K562 (cell line): ENCODE measurements at regions not wholly inside any gene's neighbourhood (a gene's known extent, or its start where the extent isn't known, plus 50 kb on each side); places are given as distances from the start of the nearest gene placed in this dataset.

Experiments used
- ARID2 ChIP-seq: fragments of 450-650 bp; IDR thresholded peaks from 2 replicates; pipeline ENCODE4 v1.6.1; 2017; ENCODE audit warnings: antibody characterized with exemption, mild to moderate bottlenecking
- FOXA1 ChIP-seq: fragments of 450-650 bp; IDR thresholded peaks from 2 replicates; pipeline ENCODE4 v1.6.1; 2016; ENCODE audit warnings: mild to moderate bottlenecking, borderline replicate concordance
- SMC3 ChIP-seq: conservative IDR thresholded peaks from 2 replicates; pipeline ENCODE4 v1.6.1; 2011; ENCODE audit warnings: low read depth, low read length, improper control_type of control experiment; ENCODE audit not compliant: insufficient read depth
- STAG1 ChIP-seq: sonication (generic); formaldehyde crosslinking; IDR thresholded peaks from 2 replicates; pipeline ENCODE4 v1.5.0; 2020; ENCODE audit warnings: missing genetic modification reagents, borderline replicate concordance
- ZNF263 ChIP-seq: sonication (generic); formaldehyde crosslinking; IDR thresholded peaks from 2 replicates; pipeline ENCODE4 v1.8.0; 2022; ENCODE audit warnings: mild to moderate bottlenecking, missing genetic modification reagents, borderline replicate concordance
- TF ChIP-seq, protein P1 (sequence below): IDR thresholded peaks from 2 replicates; pipeline ENCODE4 v1.6.1; 2011; ENCODE audit warnings: borderline replicate concordance, low read depth, mild to moderate bottlenecking, moderate library complexity, low read length; ENCODE audit not compliant: insufficient read depth, poor library complexity, severe bottlenecking
- TF ChIP-seq, protein P2 (sequence below): fragments of 450-650 bp; IDR thresholded peaks from 2 replicates; pipeline ENCODE4 v1.6.1; 2016; ENCODE audit warnings: mild to moderate bottlenecking, moderate library complexity
- TF ChIP-seq, protein P3 (sequence below): fragments of 150-350 bp; conservative IDR thresholded peaks from 2 replicates; pipeline ENCODE4 v1.6.1; 2014; ENCODE audit warnings: low read length
- TF ChIP-seq, protein P4 (sequence below): fragments of 450-650 bp; formaldehyde crosslinking; IDR thresholded peaks from 2 replicates; pipeline ENCODE4 v1.4.0; 2020; ENCODE audit warnings: mild to moderate bottlenecking, moderate library complexity

DNA sequence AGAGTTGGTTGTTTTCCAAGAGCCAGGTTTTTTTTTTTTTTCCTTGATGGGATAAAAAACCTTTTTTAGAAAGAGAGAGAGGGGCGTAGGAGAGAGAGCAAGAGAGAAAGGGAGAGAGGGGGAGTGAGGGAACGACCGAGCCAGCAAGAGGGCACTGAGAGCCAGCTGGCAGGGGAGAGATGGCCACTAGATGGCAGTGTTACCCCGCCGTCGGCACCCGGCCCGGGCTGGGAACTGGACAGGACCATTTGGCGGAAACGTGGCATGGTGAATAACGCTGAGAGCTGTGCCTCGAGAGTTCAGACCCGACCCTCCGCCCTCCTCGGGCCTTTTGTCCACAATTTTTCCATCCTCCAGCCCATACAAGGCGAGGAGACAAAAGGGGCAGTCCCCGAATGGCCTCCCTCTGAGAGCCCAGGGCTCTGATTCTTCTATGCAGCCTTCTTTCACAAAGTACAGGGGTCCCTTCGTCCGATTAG, 286.7 kb upstream of the VRK2 start (continued):
- TF ChIP-seq, protein P1, sequence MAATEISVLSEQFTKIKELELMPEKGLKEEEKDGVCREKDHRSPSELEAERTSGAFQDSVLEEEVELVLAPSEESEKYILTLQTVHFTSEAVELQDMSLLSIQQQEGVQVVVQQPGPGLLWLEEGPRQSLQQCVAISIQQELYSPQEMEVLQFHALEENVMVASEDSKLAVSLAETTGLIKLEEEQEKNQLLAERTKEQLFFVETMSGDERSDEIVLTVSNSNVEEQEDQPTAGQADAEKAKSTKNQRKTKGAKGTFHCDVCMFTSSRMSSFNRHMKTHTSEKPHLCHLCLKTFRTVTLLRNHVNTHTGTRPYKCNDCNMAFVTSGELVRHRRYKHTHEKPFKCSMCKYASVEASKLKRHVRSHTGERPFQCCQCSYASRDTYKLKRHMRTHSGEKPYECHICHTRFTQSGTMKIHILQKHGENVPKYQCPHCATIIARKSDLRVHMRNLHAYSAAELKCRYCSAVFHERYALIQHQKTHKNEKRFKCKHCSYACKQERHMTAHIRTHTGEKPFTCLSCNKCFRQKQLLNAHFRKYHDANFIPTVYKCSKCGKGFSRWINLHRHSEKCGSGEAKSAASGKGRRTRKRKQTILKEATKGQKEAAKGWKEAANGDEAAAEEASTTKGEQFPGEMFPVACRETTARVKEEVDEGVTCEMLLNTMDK: peak; percentile 3
- TF ChIP-seq, protein P2, sequence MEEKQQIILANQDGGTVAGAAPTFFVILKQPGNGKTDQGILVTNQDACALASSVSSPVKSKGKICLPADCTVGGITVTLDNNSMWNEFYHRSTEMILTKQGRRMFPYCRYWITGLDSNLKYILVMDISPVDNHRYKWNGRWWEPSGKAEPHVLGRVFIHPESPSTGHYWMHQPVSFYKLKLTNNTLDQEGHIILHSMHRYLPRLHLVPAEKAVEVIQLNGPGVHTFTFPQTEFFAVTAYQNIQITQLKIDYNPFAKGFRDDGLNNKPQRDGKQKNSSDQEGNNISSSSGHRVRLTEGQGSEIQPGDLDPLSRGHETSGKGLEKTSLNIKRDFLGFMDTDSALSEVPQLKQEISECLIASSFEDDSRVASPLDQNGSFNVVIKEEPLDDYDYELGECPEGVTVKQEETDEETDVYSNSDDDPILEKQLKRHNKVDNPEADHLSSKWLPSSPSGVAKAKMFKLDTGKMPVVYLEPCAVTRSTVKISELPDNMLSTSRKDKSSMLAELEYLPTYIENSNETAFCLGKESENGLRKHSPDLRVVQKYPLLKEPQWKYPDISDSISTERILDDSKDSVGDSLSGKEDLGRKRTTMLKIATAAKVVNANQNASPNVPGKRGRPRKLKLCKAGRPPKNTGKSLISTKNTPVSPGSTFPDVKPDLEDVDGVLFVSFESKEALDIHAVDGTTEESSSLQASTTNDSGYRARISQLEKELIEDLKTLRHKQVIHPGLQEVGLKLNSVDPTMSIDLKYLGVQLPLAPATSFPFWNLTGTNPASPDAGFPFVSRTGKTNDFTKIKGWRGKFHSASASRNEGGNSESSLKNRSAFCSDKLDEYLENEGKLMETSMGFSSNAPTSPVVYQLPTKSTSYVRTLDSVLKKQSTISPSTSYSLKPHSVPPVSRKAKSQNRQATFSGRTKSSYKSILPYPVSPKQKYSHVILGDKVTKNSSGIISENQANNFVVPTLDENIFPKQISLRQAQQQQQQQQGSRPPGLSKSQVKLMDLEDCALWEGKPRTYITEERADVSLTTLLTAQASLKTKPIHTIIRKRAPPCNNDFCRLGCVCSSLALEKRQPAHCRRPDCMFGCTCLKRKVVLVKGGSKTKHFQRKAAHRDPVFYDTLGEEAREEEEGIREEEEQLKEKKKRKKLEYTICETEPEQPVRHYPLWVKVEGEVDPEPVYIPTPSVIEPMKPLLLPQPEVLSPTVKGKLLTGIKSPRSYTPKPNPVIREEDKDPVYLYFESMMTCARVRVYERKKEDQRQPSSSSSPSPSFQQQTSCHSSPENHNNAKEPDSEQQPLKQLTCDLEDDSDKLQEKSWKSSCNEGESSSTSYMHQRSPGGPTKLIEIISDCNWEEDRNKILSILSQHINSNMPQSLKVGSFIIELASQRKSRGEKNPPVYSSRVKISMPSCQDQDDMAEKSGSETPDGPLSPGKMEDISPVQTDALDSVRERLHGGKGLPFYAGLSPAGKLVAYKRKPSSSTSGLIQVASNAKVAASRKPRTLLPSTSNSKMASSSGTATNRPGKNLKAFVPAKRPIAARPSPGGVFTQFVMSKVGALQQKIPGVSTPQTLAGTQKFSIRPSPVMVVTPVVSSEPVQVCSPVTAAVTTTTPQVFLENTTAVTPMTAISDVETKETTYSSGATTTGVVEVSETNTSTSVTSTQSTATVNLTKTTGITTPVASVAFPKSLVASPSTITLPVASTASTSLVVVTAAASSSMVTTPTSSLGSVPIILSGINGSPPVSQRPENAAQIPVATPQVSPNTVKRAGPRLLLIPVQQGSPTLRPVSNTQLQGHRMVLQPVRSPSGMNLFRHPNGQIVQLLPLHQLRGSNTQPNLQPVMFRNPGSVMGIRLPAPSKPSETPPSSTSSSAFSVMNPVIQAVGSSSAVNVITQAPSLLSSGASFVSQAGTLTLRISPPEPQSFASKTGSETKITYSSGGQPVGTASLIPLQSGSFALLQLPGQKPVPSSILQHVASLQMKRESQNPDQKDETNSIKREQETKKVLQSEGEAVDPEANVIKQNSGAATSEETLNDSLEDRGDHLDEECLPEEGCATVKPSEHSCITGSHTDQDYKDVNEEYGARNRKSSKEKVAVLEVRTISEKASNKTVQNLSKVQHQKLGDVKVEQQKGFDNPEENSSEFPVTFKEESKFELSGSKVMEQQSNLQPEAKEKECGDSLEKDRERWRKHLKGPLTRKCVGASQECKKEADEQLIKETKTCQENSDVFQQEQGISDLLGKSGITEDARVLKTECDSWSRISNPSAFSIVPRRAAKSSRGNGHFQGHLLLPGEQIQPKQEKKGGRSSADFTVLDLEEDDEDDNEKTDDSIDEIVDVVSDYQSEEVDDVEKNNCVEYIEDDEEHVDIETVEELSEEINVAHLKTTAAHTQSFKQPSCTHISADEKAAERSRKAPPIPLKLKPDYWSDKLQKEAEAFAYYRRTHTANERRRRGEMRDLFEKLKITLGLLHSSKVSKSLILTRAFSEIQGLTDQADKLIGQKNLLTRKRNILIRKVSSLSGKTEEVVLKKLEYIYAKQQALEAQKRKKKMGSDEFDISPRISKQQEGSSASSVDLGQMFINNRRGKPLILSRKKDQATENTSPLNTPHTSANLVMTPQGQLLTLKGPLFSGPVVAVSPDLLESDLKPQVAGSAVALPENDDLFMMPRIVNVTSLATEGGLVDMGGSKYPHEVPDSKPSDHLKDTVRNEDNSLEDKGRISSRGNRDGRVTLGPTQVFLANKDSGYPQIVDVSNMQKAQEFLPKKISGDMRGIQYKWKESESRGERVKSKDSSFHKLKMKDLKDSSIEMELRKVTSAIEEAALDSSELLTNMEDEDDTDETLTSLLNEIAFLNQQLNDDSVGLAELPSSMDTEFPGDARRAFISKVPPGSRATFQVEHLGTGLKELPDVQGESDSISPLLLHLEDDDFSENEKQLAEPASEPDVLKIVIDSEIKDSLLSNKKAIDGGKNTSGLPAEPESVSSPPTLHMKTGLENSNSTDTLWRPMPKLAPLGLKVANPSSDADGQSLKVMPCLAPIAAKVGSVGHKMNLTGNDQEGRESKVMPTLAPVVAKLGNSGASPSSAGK: peak; percentile 33
- TF ChIP-seq ARID2: peak; percentile 54; the same call in 1 of the 2 replicates
- TF ChIP-seq ZNF263 (CRISPR knock-in tag): no peak
- TF ChIP-seq, protein P3, sequence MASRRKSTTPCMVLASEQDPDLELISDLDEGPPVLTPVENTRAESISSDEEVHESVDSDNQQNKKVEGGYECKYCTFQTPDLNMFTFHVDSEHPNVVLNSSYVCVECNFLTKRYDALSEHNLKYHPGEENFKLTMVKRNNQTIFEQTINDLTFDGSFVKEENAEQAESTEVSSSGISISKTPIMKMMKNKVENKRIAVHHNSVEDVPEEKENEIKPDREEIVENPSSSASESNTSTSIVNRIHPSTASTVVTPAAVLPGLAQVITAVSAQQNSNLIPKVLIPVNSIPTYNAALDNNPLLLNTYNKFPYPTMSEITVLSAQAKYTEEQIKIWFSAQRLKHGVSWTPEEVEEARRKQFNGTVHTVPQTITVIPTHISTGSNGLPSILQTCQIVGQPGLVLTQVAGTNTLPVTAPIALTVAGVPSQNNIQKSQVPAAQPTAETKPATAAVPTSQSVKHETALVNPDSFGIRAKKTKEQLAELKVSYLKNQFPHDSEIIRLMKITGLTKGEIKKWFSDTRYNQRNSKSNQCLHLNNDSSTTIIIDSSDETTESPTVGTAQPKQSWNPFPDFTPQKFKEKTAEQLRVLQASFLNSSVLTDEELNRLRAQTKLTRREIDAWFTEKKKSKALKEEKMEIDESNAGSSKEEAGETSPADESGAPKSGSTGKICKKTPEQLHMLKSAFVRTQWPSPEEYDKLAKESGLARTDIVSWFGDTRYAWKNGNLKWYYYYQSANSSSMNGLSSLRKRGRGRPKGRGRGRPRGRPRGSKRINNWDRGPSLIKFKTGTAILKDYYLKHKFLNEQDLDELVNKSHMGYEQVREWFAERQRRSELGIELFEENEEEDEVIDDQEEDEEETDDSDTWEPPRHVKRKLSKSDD: 0 out of 2 replicates have a peak, but pooled peaks have one; percentile 53
- no peak for TF ChIP-seq FOXA1
- peak; percentile 99 for TF ChIP-seq STAG1 (CRISPR knock-in tag)
- TF ChIP-seq, protein P4, sequence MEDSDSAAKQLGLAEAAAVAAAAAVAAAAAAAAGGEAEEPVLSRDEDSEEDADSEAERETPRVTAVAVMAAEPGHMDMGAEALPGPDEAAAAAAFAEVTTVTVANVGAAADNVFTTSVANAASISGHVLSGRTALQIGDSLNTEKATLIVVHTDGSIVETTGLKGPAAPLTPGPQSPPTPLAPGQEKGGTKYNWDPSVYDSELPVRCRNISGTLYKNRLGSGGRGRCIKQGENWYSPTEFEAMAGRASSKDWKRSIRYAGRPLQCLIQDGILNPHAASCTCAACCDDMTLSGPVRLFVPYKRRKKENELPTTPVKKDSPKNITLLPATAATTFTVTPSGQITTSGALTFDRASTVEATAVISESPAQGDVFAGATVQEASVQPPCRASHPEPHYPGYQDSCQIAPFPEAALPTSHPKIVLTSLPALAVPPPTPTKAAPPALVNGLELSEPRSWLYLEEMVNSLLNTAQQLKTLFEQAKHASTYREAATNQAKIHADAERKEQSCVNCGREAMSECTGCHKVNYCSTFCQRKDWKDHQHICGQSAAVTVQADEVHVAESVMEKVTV: 0 out of 2 replicates have a peak, but pooled peaks have one; percentile 34
- TF ChIP-seq SMC3: peak; percentile 82
